ENCODE measurements at regions not wholly inside any gene's neighbourhood (a gene's known extent, or its start where the extent isn't known, plus 50 kb on each side); places are given as distances from the start of the nearest gene placed in this dataset.
A peak's percentile ranks its signal among the peaks of the same experiment; 100 is the strongest.

DNA sequence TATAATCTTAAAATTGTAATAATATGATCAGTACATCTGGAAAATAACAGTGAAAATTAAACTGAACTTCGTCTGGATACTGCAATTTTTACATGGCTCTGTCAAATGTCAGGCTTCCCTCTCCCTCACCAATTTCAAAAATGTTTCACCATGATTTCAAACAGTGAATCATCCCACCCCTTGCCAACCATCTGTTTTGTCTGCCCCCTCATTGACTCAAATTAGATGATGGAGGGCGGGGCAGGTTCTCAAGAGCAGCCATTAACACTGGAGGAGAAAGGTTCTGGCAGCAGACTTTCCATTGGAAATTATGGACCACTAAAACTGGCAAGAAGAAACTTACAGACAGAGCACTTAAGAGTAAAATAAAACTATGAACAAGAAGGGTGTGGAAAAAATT is 1195.7 kb upstream of the ZEB2 start:
- no peak for DNase-seq
- TF ChIP-seq, protein P1, sequence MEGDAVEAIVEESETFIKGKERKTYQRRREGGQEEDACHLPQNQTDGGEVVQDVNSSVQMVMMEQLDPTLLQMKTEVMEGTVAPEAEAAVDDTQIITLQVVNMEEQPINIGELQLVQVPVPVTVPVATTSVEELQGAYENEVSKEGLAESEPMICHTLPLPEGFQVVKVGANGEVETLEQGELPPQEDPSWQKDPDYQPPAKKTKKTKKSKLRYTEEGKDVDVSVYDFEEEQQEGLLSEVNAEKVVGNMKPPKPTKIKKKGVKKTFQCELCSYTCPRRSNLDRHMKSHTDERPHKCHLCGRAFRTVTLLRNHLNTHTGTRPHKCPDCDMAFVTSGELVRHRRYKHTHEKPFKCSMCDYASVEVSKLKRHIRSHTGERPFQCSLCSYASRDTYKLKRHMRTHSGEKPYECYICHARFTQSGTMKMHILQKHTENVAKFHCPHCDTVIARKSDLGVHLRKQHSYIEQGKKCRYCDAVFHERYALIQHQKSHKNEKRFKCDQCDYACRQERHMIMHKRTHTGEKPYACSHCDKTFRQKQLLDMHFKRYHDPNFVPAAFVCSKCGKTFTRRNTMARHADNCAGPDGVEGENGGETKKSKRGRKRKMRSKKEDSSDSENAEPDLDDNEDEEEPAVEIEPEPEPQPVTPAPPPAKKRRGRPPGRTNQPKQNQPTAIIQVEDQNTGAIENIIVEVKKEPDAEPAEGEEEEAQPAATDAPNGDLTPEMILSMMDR (IDR thresholded peaks at IDR 0.05): no peak
- ATAC-seq: no peak
- Histone ChIP-seq H3K9me3 (peaks cover 0 to 3% of the 10 kb centered on the region in 2 donors), H3K36me3 (no peaks in the 10 kb centered on the region), H3K4me1 (no peaks in the 10 kb centered on the region), H3K4me3 (no peak overlapping the region), H3K27me3 (no peaks in the 10 kb centered on the region), H3K27ac (no peak overlapping the region)
- intact Hi-C loops (cut with DNase I): no loop called here

DNA sequence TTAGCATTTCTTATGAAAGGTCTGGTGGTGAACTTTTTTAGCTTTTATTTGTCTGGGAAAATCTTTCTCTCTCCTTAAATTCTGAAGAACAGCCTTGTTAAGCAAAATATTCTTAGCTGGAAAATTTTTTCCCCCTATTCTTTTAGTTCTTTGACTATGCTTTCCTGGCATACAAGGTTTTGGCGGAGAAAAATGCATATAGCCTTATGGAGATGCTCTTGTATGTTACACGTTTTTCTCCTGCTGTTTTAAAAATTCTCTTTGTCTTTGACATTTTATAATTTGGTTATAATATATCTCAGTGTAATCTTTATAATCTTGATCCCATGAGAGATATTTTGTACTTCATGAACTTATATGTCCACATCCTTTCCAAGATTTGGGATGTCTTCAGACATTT is 1190.4 kb upstream of the ZEB2 start:
- Histone ChIP-seq H3K9me3 (peaks cover 0 to 17% of the 10 kb centered on the region in 2 donors), H3K27me3 (no peaks in the 10 kb centered on the region), H3K36me3 (no peaks in the 10 kb centered on the region), H3K27ac (no peak overlapping the region), H3K4me1 (no peaks in the 10 kb centered on the region), H3K4me3 (no peak overlapping the region)
- no peak for DNase-seq
- no peak for ATAC-seq
- intact Hi-C loops (cut with DNase I): no loop called here
- TF ChIP-seq, protein P1 (IDR thresholded peaks at IDR 0.05): no peak

DNA sequence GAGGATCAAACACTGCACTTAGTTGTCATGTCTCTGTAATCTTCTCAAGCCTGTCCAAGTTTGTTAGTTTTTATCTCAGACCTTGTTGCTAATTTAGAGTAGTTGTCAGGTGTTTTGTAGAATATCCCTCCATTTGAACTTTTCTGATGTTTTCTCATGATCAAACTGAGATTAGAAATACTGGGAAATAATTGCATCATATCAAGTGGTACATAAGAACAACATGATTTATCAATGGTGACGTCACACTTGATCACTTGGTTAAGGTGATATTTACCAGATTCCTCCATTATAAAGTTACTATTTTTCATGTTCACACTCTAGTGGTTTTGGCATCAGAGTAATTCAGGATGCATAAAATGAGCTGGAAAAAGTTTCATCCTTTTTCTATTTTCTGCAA is 1182.4 kb upstream of the ZEB2 start:
- no peaks in the 10 kb centered on the region for H3K4me1 ChIP-seq
- TF ChIP-seq, protein P1 (IDR thresholded peaks at IDR 0.05): no peak
- H3K36me3 ChIP-seq: no peaks in the 10 kb centered on the region
- peaks cover 0 to 14% of the 10 kb centered on the region in 2 donors for H3K9me3 ChIP-seq
- no peak overlapping the region for H3K4me3 ChIP-seq
- no peak overlapping the region for H3K27ac ChIP-seq
- H3K27me3 ChIP-seq: no peaks in the 10 kb centered on the region
- no peak for ATAC-seq
- intact Hi-C loops (cut with DNase I): no loop called here
- DNase-seq: no peak

DNA sequence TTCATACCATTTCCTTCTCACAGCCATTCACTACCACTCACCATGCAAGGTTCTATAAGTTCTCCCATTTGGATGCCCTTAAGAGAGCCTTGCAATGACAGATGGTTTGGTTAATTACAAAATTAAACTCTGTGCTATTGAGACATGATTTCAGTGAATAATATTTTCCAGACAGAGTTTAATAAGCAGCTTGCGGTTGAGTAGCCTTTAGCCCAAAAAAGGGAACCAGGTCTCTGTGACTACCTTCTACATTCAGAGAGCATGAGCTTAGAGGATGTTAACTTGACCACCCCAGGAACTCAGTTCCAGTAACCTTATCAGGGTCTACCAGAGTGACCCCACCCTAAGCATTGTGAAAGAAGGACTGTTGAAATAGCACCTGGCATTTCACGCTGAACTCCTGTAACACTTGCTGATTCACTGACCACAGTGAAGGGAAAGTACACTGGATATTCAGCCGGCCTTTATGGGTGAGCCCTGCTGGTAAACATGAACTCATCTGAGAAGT is 1173.1 kb upstream of the ZEB2 start:
- no peak overlapping the region for H3K4me3 ChIP-seq

DNA sequence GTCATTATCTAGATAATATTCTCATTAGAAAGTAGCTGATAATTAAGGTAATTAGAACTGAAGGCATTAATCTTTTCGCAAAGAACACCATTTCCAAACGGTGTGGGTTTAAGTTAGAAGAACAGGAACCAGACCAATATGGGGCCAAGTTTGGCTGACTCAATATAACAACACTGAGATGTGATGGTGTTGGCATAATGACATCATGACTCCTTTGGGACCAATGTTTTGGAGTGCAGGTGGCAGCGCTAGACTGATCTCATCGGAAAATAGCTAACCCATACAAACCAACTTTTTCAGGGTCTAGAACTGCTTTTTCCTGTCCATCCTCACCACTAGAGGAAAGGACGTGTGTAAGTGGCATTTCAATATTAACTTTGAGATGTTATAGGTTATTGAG is 1171.7 kb upstream of the ZEB2 start:
- Histone ChIP-seq H3K27me3 (no peaks in the 10 kb centered on the region), H3K36me3 (no peaks in the 10 kb centered on the region), H3K4me1 (peaks cover 0 to 18% of the 10 kb centered on the region in 2 donors), H3K9me3 (no peaks in the 10 kb centered on the region), H3K4me3 (no peak overlapping the region), H3K27ac (no peak overlapping the region)
- ATAC-seq (no peak), DNase-seq (no peak)
- TF ChIP-seq, protein P1 (IDR thresholded peaks at IDR 0.05): no peak
- intact Hi-C loops (cut with DNase I): no loop called here

More for the DNA sequence above, 1173.1 kb upstream of the ZEB2 start:
- intact Hi-C loops (cut with DNase I): no loop called here
- ATAC-seq: peak; percentile 86
- Histone ChIP-seq H3K27ac (peak overlapping the region in 1 of 2 donors; percentile 38), H3K4me1 (peaks cover 0 to 8% of the 10 kb centered on the region in 2 donors), H3K36me3 (no peaks in the 10 kb centered on the region), H3K27me3 (no peaks in the 10 kb centered on the region), H3K9me3 (no peaks in the 10 kb centered on the region)
- TF ChIP-seq, protein P1 (IDR thresholded peaks at IDR 0.05): no peak
- peak in 2 of 4 donors; percentile 2 to 35 for DNase-seq

Data from left lung (tissue), 4 donors.